IPS-18a (cell line): ENCODE measurements at regions not wholly inside any gene's neighbourhood (a gene's known extent, or its start where the extent isn't known, plus 50 kb on each side); places are given as distances from the start of the nearest gene placed in this dataset.

ENCODE experiments used
- H3K27ac ChIP-seq: one replicate; pipeline ENCODE4 v1.5.1; 2013; ENCODE audit warnings: low read length
- H3K27me3 ChIP-seq: one replicate; pipeline ENCODE4 v1.6.1; 2013; ENCODE audit warnings: mild to moderate bottlenecking, low read length; ENCODE audit not compliant: control insufficient read depth, insufficient read depth
- H3K36me3 ChIP-seq: one replicate; pipeline ENCODE4 v1.6.1; 2013; ENCODE audit warnings: low read depth, low read length; ENCODE audit not compliant: control insufficient read depth
- H3K4me1 ChIP-seq: one replicate; pipeline ENCODE4 v1.6.1; 2013; ENCODE audit warnings: low read depth, low read length; ENCODE audit not compliant: control insufficient read depth
- H3K4me3 ChIP-seq: one replicate; pipeline ENCODE4 v1.5.1; 2013; ENCODE audit warnings: low read length
- H3K9ac ChIP-seq: one replicate; pipeline ENCODE4 v1.6.1; 2013; ENCODE audit warnings: mild to moderate bottlenecking, low read length, moderate library complexity
- H3K9me3 ChIP-seq: one replicate; pipeline ENCODE4 v1.6.1; 2013; ENCODE audit warnings: low read depth, low read length; ENCODE audit not compliant: control insufficient read depth

DNA sequence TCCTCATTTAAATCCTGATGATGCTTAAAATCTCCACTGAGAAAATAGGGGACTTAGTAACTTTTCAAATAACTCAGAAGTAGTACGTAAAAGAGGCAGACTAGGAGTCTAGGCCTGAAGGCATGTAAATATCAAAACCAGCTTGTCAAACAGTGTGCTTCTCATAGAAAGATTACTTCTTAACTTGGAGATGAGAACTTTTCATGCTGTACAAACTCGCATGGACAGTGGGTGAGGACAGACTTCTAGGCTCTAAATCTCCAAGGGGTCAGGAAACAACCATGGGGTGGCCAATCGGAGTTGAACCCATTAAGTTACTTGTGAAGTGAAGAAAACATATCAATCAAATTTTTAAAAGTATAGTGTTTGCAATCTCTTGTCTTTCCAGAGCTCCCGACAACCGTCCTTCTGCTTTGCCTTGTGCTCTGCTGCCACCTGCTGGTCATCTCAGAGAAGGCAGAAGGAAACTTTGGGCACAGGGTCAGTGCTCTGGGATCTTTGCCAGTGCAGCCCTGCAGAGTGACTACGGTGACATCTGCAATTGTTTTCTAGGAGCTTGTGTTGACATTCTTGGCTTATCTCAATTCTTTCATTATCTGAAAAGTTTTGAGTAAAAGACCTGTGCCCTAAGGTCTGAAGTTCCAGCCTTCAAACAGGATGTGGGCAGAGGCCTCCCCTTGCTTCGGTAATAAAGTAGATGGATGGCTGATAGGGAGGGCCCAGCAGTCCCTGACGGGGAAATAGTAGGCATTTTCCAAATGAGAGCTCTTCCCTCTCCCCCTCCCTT lies 105.1 kb upstream of the PDE4B start:
- Histone ChIP-seq H3K9ac (no peak overlapping the region), H3K27me3 (no peaks in the 10 kb centered on the region), H3K4me1 (no peaks in the 10 kb centered on the region), H3K4me3 (no peak overlapping the region), H3K9me3 (no peaks in the 10 kb centered on the region), H3K36me3 (no peaks in the 10 kb centered on the region), H3K27ac (no peak overlapping the region)

DNA sequence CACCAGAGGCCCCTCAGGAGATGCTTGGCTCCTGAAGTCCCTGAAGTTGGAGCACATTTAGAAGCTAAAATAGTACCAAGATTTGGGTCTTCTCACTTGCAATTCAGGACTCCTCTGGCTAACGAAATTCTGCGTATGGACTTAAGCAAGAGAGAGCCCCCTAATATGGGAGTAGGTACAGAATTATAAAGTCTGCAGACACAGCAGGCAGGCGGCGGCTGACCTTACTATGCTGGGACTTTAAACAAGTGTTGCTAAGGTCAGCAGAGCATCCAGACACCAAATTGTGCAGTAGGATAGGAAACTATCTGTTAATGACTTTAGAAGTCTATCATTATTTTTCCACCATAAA lies 104.5 kb upstream of the PDE4B start:
- Histone ChIP-seq H3K4me3 (no peak overlapping the region), H3K27me3 (no peaks in the 10 kb centered on the region), H3K9ac (no peak overlapping the region), H3K4me1 (no peaks in the 10 kb centered on the region), H3K27ac (no peak overlapping the region), H3K9me3 (no peaks in the 10 kb centered on the region), H3K36me3 (no peaks in the 10 kb centered on the region)

DNA sequence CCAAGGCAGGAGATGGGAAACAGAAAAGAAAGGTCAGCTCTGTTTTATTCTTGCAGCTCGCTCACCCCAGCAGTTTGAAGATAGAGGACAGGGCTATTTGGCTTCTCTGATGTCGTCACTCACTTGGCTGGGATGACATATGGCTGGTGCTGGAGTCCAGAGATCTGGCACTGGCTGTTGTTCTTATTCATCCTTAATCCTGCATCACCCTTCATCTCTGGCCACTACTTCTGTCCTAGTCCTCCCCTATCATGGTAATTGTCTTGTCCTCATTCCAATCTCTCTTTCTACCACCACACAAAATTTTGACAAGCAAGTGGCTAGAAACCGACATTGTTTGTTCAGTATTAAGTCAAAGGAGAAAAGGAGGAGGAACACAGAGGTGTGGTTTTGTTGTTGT lies 103.8 kb upstream of the PDE4B start:
- H3K4me3 ChIP-seq: no peak overlapping the region
- H3K36me3 ChIP-seq: no peaks in the 10 kb centered on the region
- H3K27ac ChIP-seq: no peak overlapping the region
- no peak overlapping the region for H3K9ac ChIP-seq
- H3K4me1 ChIP-seq: no peaks in the 10 kb centered on the region
- H3K27me3 ChIP-seq: no peaks in the 10 kb centered on the region
- H3K9me3 ChIP-seq: no peaks in the 10 kb centered on the region

DNA sequence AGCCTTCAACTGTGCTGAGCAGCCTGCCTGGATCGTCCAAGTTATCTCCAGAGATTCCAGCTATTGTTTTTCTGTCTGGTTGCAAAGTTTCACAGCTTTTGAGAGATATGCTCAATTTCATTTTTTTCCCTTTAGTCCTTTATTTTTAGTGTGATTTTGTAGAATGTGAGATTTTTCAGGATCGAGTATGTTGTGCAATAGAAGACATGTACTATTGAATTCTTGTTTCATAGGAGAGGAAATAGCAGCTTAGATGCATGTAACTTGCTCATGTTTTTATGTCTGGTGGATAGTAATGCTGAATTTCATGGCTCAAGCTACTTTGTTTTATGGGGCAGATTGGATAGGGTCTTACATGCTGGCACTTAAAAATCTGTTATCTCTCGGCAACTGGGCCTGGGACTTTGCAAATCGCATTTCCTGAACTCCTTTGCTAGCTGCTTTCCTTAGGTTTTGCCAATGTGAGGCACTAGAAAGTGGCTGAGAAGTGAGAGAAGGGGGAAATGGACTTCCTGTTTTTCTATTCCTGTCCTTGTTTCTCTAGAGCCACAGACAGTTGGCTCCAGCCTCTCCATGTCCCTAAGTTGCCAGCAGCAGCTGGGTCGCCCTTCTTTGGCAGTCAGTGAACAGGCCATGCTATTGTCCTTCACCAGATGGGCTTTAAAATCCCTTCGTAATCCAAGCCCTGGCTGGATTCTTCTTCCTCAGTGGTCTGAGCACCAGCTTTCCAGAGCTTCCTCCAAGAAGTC lies 101.4 kb upstream of the PDE4B start:
- no peaks in the 10 kb centered on the region for H3K27me3 ChIP-seq
- H3K36me3 ChIP-seq: no peaks in the 10 kb centered on the region
- H3K9ac ChIP-seq: no peak overlapping the region
- H3K4me3 ChIP-seq: no peak overlapping the region
- H3K27ac ChIP-seq: no peak overlapping the region
- no peaks in the 10 kb centered on the region for H3K4me1 ChIP-seq
- H3K9me3 ChIP-seq: no peaks in the 10 kb centered on the region

DNA sequence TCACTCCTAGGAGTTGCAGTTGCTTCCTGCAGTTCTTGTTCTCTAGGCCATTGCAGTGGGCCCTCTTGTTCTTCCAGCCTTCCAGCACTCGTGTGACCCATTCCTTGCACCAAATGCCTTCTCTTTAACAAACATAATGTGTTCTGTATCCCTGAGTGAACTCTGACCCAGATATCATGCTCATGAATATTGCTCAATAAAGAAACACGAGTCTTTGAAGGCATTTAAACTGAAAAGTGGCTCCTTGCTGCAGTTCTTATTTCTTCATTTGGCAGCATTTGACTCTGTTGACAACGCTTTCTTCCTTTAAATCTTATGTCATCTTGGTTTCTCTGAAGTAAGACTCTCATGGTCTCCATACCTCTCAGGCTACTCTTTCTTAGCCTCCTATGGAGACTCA lies 100.7 kb upstream of the PDE4B start:
- Histone ChIP-seq H3K4me3 (no peak overlapping the region), H3K27me3 (no peaks in the 10 kb centered on the region), H3K27ac (no peak overlapping the region), H3K36me3 (no peaks in the 10 kb centered on the region), H3K4me1 (no peaks in the 10 kb centered on the region), H3K9ac (no peak overlapping the region), H3K9me3 (no peaks in the 10 kb centered on the region)

DNA sequence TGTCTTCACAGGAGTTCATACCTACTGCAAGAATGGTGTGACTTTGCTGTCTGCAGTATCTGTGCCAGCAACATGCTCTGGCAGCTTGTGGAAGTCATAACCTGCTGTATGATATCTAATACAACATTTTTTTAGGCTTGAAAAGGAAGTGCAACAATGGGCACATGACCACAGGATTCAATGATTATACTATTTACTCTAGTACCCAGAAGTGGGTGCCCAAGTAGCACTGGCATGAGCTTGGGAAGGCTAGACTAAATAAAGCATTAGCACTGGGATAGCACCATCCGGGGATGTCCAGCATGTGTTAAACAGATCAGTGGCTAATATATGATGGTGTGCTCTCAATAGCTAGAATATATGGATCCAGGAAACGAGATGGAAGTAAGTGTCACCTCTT lies 98.6 kb upstream of the PDE4B start:
- Histone ChIP-seq H3K9me3 (no peaks in the 10 kb centered on the region), H3K27me3 (no peaks in the 10 kb centered on the region), H3K27ac (no peak overlapping the region), H3K4me1 (no peaks in the 10 kb centered on the region), H3K36me3 (no peaks in the 10 kb centered on the region), H3K9ac (no peak overlapping the region), H3K4me3 (no peak overlapping the region)

DNA sequence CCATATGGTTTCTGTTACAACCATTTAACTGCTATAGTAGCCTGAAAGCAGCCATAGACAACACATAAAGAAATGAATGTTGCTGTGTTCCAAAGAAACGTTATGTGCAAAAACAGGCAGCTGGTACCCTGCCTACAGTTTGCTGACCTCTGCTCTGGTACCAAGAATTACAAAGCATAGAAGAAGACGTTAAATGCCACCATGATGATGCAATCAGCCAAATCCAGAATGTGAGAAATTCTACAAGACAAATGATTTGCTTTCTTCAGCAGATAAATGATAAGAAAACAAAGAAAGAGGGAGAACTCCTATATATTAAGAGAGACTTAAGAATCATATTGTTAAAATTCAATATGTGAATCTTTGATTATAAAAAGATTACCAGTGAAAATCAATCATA lies 97.8 kb upstream of the PDE4B start:
- no peaks in the 10 kb centered on the region for H3K36me3 ChIP-seq
- no peaks in the 10 kb centered on the region for H3K27me3 ChIP-seq

DNA sequence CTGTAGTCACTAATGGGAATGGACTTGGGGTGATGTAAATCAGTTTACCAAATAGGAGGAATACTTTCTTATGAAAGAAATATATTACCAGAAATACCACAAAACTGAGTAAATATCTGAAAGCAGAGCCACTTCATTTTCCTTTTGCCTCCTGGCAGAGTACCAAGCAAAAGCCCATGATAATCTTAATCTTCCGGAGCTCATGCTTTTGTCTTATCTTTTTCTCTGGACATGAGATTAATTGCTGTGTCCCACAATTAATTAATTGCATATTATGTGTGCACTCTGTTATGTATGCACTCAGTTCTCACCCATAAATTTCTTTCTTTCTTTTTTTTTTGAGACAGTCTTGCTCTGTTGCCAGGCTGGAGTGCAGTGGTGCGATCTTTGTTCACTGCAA lies 94.1 kb upstream of the PDE4B start:
- no peaks in the 10 kb centered on the region for H3K27me3 ChIP-seq
- H3K4me1 ChIP-seq: no peaks in the 10 kb centered on the region
- H3K9ac ChIP-seq: no peak overlapping the region
- no peaks in the 10 kb centered on the region for H3K9me3 ChIP-seq
- H3K4me3 ChIP-seq: no peak overlapping the region
- no peaks in the 10 kb centered on the region for H3K36me3 ChIP-seq
- no peak overlapping the region for H3K27ac ChIP-seq

More for the DNA sequence above, 97.8 kb upstream of the PDE4B start:
- Histone ChIP-seq H3K27ac (no peak overlapping the region), H3K4me3 (no peak overlapping the region), H3K9me3 (no peaks in the 10 kb centered on the region), H3K9ac (no peak overlapping the region), H3K4me1 (no peaks in the 10 kb centered on the region)

DNA sequence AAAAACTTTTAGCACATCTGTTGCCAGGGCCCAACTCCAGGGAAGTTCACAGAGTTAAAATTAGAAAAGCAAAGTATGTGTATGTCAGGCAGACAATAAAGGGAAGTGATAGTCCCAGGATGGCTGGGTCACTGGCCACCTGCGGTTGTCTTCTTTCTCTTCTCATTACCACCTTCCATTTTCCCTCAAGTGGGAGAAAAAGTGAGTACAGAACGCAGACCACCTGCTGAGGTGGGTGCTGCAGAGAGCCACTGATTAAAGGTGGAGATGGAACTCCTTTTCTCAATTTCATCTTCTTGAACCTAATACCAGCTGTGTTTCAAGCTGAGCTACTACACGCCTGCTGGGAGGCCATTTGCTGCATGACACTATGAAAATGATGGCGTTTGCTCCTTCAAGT lies 88.8 kb upstream of the PDE4B start:
- Histone ChIP-seq H3K4me3 (no peak overlapping the region), H3K36me3 (no peaks in the 10 kb centered on the region), H3K4me1 (peaks cover 4% of the 10 kb centered on the region), H3K27ac (no peak overlapping the region), H3K27me3 (no peaks in the 10 kb centered on the region), H3K9me3 (no peaks in the 10 kb centered on the region), H3K9ac (no peak overlapping the region)

DNA sequence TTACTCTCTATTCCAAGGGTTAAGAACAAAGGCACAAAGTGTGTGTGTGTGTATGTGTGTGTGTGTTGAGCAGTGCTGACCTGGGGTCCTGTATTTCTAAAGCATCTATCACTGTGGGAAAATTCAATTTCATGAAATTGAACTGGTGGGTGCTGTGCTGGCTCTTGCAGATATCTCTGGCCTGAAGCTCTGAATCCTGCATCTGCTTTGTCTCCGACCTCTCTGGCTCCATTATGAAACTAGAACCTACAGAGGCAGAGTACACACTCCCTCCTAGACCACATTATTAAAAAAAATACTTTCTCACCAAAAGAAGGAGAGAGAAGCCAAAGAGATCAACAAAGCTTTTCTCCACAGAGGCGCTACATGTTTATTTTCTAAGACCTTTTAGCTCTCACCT lies 88.4 kb upstream of the PDE4B start:
- Histone ChIP-seq H3K27ac (no peak overlapping the region), H3K27me3 (no peaks in the 10 kb centered on the region), H3K36me3 (no peaks in the 10 kb centered on the region), H3K9ac (no peak overlapping the region), H3K9me3 (no peaks in the 10 kb centered on the region), H3K4me3 (no peak overlapping the region), H3K4me1 (peaks cover 4% of the 10 kb centered on the region)

DNA sequence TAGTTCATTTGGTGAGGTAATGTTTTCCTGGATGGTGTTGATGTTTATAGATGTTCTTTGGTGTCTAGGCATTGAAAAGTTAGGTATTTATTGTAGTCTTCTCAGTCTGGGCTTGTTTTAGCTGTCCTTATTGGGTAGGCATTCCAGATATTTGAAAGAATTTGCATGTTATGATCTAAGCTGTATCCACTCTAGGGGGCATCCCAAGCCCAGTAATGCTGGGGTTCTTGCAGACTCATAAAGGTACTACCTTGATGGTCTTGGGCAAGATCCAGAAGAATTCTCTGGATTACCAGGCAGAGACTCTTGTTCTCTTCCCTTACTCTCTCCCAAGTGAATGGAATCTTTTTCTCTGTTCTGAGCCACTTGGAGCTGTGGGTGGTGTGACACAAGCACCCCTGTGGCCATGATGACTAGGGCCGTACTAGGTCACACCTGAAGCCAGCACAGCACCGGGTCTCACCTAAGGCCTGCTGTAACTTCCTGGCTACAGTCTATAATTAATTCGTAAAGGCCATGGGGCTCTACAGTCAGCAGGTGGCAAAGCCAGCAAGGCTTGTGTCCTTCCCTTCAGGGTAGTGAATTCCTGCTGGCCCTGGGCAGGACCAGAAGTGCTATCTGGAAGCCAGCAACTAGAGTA lies 74.8 kb upstream of the PDE4B start:
- Histone ChIP-seq H3K9ac (no peak overlapping the region), H3K4me1 (no peaks in the 10 kb centered on the region), H3K9me3 (no peaks in the 10 kb centered on the region), H3K27me3 (no peaks in the 10 kb centered on the region), H3K4me3 (no peak overlapping the region), H3K27ac (no peak overlapping the region), H3K36me3 (no peaks in the 10 kb centered on the region)
